Left colon (tissue), 2 donors: ENCODE measurements at regions not wholly inside any gene's neighbourhood (a gene's known extent, or its start where the extent isn't known, plus 50 kb on each side); places are given as distances from the start of the nearest gene placed in this dataset.

Source experiments
- ATAC-seq: fragments of 200-7000 bp; cut with Tn5 transposase; one replicate; pipeline ENCODE4 v1.9.1; 2020; ENCODE audit warnings: mild to moderate bottlenecking, moderate library complexity
- DNase-seq, 2 donors: peaks; one replicate each; pipeline ENCODE4 v3.0.0-alpha.2; 2020
- intact Hi-C, 2 donors: fragments of 100-400 bp; cut with DNase I in 1 of 2; cut with micrococcal nuclease in 1 of 2; formaldehyde crosslinking; loops; one replicate each; pipeline versions ENCODE4 v1.11.2 to v1.14.0; 2022; cut with DNase I, micrococcal nuclease
- donor health status: DM: no; HTN: no; CAD: no.
- donor health status: DM: yes; HTN: yes; CAD: no.

DNA sequence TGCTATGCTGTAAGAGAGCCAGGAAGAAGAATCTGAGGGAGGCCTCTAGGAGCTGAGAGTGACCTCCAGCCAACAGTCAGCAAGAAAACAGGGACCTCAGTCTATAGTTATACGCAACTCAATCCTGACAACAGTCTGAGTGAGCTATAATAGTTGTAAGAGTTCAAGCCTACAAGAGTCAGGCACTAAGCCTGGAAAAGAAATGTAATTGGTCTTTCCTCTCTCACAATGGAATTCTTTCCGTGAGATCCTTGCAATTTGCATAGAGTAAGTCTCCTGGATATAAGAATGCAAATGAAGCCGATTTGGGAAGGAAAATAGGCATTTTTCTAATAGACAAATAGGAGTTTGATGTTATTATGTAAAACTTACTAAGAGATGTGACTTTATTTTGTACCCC is 1332.6 kb upstream of the CELF4 start:
- ATAC-seq (no peak), DNase-seq (no peak)
- intact Hi-C loops = no loop called here

DNA sequence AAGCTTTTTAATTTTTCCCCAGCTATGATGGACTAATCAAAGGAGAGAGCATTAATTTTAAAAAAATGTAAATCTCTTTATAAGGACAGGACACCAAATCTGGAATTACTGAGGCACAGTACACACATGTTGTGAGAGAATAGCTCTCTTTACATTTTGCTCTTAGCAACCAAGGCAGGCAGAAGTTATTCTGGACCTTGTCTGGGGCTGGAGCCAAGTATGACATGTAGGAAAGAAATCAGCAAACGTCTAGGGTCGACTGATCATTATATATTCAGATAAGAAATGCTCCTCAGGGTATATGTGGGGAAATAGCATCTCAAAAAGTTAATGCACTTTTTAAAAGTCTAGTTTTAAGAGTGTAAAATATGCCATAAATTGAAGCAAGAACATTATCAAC is 1330.0 kb upstream of the CELF4 start:
- intact Hi-C loops = no loop called here
- DNase-seq (no peak), ATAC-seq (no peak)

DNA sequence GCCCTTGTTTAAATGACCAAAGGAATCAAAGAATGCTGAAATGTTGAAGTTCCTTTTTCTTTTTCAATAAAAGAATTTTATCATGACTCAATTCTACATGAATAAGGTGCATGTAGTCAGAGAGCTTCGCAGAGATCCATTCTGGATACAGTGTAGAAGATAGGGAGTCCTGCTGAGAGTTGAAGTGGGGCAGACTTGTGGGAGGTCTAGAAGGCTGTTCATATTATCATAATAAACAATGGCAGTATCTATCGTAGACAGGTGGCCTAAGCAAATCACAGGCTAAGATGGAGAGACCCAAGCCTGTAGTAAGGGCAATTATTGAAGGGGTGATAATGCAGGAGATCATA is 1322.0 kb upstream of the CELF4 start:
- intact Hi-C loops = no loop called here
- no peak for ATAC-seq
- no peak for DNase-seq

DNA sequence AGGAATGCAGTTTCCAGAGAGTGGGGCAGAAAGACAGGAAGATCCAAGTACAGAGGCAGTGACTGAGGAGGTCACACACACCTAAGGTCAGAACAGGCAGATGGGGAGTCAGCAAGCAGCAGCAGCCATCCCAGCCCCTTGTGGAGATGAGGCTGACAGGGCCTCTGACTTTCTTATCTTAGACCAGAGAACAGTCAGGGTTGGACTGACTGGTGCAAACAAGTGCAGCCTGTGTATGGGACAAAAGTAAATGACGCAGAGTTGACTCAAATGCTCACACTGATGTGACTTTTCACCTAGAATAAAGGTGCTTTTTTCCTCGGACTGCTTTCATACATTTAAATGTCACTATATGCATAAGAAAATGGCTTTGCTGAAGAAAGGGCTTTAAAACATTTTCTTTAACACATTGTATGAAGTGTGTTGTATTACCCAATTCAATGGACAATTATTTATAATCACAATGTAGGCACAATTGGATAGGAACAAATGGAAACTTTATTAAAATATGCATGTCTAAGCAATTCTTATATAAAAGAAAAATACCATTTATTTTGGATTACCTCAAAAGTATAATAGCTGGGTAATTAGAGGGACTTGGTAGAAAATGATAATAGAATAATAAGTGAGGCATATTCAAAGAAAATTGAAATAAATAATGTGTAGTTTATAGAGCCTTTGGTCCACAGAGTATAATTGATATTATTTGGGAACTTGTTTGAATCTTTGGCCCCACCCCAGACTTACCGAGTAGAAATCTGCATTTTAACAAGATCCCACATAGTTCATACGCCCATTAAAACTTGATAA is 1321.5 kb upstream of the CELF4 start:
- DNase-seq (no peak), ATAC-seq (no peak)
- intact Hi-C loops = no loop called here

DNA sequence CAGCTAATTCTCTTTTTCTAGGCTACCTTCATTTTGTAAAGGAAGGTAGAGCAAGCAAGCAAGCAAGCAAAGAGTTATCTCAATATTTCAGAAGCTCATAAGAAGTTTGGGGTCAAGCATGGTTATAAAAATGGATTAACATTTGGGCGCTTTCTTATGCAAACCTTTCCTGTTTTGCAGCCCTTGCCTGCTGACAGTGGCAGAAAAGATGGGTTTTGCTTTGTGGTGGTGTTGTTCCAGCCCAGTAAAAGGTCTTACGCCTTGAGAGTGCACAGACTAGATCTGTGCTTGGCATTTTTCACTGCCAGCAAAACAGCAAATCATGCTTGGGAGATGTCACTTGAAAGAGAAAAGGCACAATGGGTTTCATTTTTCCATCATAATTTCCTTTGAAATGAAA is 1320.6 kb upstream of the CELF4 start:
- no peak for DNase-seq
- intact Hi-C loops = no loop called here
- ATAC-seq = no peak

DNA sequence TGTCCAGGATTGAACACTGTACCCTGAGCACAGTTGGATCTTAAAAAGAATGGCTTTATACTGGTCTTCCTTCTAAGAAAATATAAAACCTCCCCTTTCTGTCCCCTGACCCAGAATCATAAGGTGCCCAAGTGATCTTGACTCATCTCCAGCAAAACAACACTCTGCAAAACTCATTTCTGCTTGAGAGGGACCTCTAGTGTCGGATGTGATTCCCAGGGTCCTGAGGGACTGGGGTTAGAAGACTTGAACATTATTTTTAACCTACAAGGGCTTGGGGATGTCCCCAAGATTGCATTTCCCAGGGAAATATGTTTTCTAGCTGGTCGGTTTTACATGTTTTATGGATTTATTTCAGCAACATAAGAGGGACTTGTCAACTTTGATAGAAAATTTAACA is 1318.5 kb upstream of the CELF4 start:
- ATAC-seq = no peak
- DNase-seq = no peak
- intact Hi-C loops = no loop called here

DNA sequence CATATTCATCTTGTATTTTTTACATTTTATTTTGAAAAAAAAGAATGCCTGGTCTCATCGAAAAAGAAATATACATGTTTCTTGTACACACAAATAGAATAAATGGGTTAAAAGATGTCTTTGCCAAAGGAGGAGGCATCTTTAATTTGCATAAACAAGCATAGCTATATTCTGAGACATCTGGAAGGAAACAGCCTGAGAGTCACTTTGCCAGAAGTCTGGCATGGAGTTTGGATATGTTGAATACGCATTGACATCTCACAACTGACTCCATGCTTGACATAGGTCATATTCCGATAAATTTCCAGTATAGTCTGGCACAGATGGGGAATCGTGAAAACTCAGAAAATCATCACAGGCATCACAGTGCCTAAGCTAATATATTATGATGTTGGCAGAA is 1317.5 kb upstream of the CELF4 start:
- DNase-seq (no peak), ATAC-seq (no peak)
- intact Hi-C loops = no loop called here

DNA sequence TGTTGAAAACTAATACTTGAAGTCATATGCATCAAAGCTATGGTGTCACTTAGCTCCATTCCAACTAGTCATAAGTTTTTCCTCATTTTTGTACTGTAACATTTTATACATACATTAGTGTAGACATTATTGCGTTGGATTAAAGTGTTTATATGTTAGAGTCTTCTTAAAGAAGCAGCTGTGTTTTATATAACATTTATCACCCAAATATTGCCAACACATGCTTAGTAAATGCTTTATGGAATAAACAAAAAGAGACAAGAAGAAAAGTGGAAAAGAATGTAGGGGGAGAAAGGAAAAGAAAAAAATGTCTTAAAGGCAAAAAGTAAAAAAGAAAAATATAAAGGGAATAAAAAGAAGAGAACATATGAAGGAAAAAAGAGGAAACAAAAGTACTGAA is 1314.3 kb upstream of the CELF4 start:
- intact Hi-C loops = no loop called here
- ATAC-seq = no peak
- no peak for DNase-seq

DNA sequence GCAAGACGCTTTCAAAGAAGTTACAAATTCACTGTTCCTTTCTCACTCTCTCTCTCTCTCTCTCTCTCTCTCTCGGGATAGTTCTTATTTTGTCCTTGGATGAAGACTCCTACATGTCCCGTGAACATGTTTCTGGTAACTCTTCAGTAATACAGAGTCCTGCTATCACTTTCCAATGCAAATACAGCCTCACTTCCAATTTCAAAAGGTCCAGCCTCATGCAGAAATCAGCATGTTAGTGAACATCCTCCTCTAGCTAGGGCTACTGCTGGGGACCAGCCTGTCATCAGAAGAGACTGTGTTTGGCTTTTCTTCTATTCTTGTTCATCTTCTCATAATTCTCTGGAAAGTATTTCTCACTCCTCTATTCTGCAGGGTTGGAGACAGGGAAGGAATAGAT is 1306.7 kb upstream of the CELF4 start:
- DNase-seq (no peak), ATAC-seq (no peak)
- intact Hi-C loops = no loop called here

DNA sequence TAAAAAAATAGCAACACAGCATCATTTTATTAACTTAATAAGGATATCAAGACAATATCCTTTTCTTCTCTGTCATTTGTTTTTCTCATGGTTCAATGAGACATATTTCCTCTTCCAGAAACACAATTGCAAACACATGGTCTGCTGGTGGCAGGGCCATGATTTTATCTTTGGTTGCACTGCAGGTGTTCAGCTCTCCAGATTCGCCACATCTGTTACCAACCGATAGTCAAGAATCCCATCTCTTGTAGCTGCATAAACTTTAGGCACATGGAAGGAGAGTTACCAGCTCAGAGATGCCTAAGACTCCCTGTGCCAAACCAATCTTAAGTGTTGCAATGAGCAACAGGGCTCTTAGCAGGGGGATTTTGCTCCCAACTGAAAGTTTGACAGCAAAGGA is 1303.2 kb upstream of the CELF4 start:
- ATAC-seq = no peak
- intact Hi-C loops = no loop called here
- no peak for DNase-seq

DNA sequence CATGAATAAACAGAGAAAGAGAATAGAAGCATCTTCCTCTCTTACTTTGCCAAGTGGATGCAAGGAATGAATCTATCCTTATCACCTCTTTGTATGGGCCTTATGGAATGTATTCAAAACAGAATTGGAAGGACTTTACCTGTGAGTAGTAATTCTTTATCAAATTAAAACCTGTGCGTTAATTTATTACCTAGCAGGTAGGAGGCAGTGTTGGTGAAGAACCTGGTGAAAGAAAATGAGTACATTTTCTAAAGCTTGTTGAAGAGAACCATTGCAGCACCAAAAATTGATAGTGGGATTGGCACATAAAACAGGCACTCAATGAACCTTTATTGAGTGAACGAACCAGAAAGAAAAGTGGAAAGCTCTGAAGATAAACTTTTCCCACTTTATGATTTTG is 1302.1 kb upstream of the CELF4 start:
- intact Hi-C loops = no loop called here
- ATAC-seq (no peak), DNase-seq (no peak)

DNA sequence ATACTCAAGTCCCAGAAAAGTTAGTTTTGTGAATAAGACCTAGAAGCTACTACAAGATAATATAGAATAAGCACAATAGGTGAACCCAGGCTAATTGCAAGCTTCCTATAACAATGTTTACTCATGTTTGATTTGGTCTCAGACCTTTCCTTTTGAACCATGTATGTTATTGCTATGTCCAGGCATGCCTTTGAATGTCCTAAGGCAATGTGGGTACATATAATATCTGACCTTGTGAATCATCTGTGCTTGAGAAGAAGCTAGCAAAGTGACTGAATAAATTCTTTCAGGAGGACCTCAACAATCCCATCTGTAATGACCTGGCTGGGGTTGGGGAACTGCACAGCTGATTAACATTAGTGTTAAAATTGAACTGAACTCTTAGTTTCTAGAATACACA is 1285.9 kb upstream of the CELF4 start:
- ATAC-seq = no peak
- intact Hi-C loops = no loop called here
- no peak for DNase-seq

DNA sequence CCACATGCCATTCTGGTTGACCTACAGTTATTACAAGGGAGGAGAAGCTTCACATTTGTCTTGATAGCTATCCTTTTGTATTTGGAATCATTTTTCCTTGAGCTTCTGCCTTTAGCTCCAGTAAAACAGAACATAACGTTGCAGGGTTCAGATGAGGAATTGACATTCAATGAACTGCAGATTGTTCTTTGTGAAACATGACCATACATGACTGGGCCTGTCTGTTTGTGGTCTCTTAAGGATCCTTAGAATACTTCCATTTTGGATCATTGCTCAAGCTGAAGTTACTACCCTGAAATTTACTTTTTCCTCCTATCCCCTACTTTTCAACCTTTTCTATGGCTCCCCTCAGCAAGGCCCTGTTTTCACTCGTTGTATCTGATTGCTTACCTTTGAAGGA is 1281.7 kb upstream of the CELF4 start:
- intact Hi-C loops = no loop called here
- ATAC-seq (no peak), DNase-seq (no peak)

DNA sequence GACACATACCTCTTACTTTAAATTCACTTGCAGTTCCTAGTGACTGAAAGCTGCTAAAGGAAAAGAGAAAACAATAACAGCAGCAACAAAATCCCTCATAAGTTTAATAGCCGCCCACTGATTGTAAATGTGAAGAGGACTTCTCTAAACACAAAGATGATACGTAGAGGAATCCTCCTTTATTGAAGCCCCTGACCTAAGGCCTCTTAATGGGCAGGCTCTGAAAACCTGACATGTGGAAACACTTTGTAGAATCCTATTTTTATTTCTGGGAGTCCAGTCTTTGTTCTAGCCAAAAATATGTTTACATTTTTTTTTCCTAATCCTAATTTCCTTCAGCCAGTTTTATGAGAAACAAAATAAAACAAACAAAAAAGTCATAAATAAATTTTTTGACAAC is 1277.7 kb upstream of the CELF4 start:
- DNase-seq = no peak
- intact Hi-C loops = no loop called here
- no peak for ATAC-seq

DNA sequence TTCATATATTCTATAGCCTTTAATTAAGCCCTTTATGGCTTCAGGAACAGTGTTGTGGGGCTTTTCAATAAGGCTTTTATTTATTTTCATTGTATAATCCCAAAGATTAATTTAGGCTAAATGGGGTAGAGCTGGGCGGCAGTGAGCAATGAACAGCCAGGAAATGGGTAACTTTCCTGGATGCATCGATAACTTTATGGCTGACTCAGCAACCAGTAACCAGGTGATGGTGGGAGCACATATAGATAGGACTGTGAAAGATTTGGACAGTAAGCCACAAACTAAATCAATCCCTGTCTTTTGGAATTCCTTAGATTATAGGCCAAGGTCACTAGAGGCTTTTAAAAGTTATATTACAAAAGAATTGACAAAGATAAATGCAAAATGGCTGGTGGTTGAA is 1260.6 kb upstream of the CELF4 start:
- intact Hi-C loops = no loop called here

DNA sequence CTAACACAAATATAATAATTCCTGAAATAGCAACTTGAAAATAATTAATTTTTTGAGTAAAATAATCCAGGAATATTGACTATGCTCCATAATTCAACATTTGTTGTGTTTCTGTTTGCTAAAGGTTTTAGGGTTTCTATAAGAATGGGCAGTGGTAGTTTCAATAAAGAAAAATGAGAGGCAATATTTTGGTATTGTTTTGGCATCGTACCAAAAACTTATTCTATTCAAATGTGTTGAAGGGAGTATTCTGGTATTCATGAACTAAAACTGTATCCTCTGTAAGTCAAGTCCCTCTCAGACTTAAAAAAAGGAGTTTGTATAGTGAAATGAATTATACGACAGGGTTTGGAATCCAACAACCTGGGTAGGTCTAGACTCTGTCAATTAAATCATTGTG is 1245.6 kb upstream of the CELF4 start:
- intact Hi-C loops = no loop called here
- ATAC-seq (no peak), DNase-seq (no peak)

More for the DNA sequence above, 1260.6 kb upstream of the CELF4 start:
- no peak for DNase-seq
- ATAC-seq = no peak

DNA sequence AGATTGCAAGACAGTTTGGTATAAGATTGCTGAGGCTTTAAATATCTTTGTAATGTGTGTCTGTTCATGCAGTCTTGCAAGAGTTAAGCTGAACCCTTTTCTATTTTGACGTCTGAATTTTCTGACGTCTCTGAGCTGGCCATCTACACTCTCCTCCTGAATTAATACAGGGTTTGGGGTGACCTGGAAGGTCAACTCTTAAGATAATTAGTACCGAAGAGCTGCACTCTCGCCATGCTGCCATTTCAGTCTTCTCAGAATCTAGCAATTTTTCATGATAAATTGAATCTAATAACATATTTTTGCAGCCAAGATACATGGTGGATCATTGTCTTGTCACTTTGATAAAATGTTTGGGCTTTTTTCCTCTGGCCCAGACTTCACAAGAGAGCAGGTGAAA is 1245.2 kb upstream of the CELF4 start:
- intact Hi-C loops = no loop called here
- no peak for ATAC-seq

DNA sequence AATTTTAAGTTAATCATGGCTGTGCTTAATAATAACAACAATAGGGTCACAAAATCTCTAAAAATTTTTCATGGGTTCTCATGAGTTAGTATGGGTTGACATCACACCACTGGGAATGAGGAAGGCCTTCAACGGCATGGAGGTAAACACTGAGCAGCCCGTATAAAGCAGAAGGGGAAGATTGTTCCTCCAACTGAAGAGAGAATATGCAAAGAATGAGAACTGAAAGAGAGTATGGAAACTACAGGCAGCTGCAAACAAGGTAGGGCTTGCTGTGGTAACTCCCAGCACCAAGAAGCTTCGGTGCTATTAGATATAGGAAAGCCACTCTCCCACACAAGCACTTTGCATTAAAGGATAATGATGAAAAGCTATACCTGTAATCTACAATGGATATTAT is 1242.3 kb upstream of the CELF4 start:
- no peak for ATAC-seq
- no peak for DNase-seq
- intact Hi-C loops = no loop called here

More for the DNA sequence above, 1245.2 kb upstream of the CELF4 start:
- DNase-seq = no peak

DNA sequence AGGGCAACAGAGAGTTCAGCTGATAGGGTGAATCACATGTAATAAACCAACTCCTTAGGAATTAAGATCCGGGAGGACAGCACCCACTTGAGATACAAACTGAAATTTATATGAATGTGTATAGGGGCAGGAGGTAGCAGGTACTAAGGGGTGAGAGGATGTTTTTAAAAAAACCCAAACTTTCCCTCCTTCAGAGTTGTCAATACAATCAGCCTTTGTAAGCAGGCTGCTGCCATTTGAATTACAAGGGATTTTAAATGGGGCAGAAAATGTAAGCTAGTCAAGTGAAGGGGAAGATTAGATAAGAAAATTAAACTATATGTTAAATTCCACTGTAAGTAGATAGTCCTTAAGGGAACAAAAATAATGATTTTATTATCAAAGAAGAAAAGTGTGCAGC is 1239.7 kb upstream of the CELF4 start:
- intact Hi-C loops = no loop called here
- DNase-seq = no peak
- no peak for ATAC-seq

DNA sequence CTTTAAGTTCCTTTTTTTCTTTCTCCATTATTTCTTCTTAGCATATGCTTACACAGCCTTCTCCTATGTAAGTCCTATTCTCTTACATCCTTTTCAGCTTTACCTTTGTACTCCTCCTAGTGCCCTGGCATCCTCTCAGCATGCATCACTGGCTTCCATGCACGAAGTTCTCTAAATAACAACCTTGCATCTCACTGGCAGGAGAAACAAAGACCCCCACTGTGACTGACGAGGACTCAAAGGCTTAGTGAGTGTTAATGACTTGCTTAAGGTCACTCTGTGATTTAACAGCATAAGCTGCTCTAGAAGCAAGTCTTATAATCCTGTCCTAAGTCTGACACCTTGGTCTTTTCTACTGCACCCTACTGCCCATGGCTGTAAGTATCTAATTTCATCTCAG is 1236.0 kb upstream of the CELF4 start:
- intact Hi-C loops = no loop called here
- ATAC-seq = no peak

DNA sequence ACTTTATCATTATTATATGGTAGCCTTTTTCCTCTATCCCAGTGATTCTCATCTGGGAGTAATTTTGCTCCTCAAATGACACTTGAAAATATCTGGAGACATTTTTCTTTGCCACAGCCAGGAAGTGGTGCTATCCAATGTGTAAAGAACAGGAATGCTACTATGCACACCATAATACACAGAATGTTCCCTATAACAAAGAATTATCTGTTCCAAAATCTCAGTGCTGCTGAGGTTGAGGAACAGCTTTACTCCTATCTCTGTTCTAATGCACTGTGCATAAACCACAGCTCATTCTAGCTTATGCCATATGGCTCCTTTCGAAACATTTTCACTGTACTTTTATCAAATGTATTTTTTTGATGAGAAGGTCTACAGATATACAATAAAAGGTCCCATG is 1231.2 kb upstream of the CELF4 start:
- DNase-seq = no peak
- intact Hi-C loops = no loop called here
- ATAC-seq = no peak

More for the DNA sequence above, 1236.0 kb upstream of the CELF4 start:
- no peak for DNase-seq

DNA sequence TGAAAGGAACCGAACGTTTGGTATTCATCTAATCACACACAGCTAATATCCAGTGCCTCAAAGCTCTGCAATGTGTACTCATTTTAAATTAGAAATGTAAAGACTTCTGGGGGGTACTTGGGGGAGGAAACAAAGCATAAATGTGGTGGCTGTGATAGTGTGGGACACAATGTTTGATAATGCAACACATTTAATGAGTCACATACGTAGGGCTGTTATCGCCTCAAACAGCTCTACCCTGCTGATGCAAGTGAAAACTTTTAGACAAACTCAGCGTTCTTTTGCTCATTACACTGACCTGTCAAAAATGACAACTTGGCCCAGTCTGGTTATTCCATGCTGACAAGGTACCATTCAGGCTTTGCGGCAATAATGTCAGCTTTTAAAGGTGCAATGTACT is 1227.1 kb upstream of the CELF4 start:
- DNase-seq (no peak), ATAC-seq (no peak)
- intact Hi-C loops = no loop called here
